Hematopoietic multipotent progenitor cell treated with erythropoietin and hydrocortisone succinate and interleukin-3 and kit ligand, for 8 days (in vitro differentiated cells): ENCODE measurements at regions not wholly inside any gene's neighbourhood (a gene's known extent, or its start where the extent isn't known, plus 50 kb on each side); places are given as distances from the start of the nearest gene placed in this dataset.

Experiments
- DNase-seq: peaks from one replicate; pipeline ENCODE4 v3.0.0-alpha.2; 2015

DNA sequence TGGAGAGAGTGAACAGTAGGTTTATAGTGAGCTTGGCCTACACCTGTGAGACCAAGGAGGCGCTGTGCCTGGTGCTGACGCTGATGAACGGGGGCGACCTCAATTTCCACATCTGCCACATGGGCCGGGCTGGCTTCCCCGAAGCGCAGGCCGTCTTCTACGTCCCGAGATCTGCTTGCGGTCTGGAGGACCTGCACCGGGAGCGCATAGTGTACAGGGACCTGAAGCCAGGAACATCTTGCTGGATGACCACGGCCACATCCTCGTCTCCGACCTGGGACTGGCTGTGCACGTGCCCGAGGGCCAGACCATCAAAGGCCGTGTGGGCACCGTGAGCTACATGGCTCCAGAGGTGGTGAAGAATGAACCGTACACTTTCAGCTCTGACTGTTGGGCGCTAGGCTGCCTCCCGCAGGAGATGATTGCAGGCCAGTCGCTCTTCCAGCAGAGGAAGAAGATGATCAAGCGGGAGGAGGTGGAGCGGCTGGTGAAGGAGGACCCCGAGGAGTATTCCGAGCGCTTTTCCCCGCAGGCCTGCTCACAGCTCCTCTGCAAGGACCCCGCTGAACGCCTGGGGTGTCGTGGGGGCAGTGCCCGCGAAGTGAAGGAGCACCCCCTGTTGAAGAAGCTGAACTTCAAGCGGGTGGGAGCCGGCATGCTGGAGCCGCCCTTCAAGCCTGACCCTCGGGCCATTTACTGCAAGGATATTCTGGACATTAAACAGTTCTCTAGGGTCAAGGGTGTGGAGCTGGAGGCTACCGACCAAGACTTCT, 139.0 kb downstream of the ZDHHC20 start:
- no peak for DNase-seq

DNA sequence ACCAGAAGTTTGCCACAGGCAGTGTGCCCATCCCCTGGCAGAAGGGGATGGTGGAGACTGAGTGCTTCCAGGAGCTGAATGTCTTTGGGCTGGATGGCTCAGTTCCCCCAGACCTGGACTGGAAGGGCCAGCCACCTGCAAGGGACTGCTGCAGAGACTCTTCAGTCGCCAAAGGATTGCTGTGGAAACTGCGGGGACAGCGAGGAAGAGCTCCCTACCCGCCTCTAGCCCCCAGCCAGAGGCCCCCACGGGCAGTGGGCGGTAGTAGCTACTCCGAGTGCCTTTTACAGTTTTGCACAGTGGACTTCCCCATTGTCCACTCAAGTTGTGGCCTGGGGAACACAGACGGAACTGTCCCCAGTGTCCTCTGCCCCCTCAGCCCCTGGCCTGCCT, 138.5 kb downstream of the ZDHHC20 start:
- no peak for DNase-seq

- DNase-seq = no peak
Observed at GRCh38 chr13:21321269-21321668, 137.8 kb downstream of the ZDHHC20 start.

- no peak for DNase-seq
Observed at GRCh38 chr13:21322327-21322965, 136.7 kb downstream of the ZDHHC20 start.
